ENCODE measurements at regions not wholly inside any gene's neighbourhood (a gene's known extent, or its start where the extent isn't known, plus 50 kb on each side); places are given as distances from the start of the nearest gene placed in this dataset.

- Mint-ChIP-seq H3K4me1 (ENCODE audit: unreplicated experiment) (peaks cover 7% of the 10 kb centered on the region), H3K4me3 (no peak overlapping the region), H3K27ac (no peak overlapping the region), H3K27me3 (peaks cover 4% of the 10 kb centered on the region), H3K9me3 (peaks cover 10% of the 10 kb centered on the region), H3K36me3 (no peaks in the 10 kb centered on the region)
- no peak for TF ChIP-seq CTCF (conservative IDR thresholded peaks at IDR 0.05)
- no peak for DNase-seq (ENCODE audit: extremely low spot score, unreplicated experiment)
Observed at GRCh38 chr1:232876506-232877364, 71.5 kb downstream of the MAP10 start.

GRCh38 chr1:232877365-232878028, 72.3 kb downstream of the MAP10 start:
- TF ChIP-seq CTCF (conservative IDR thresholded peaks at IDR 0.05), result no peak
- no peak for DNase-seq (ENCODE audit: extremely low spot score, unreplicated experiment)
- peaks cover 7% of the 10 kb centered on the region for H3K4me1 Mint-ChIP-seq (ENCODE audit: unreplicated experiment)
- H3K27ac Mint-ChIP-seq, result no peak overlapping the region
- no peak overlapping the region for H3K4me3 Mint-ChIP-seq
- no peaks in the 10 kb centered on the region for H3K36me3 Mint-ChIP-seq
- H3K9me3 Mint-ChIP-seq, result peaks cover 10% of the 10 kb centered on the region
- peaks cover 4% of the 10 kb centered on the region for H3K27me3 Mint-ChIP-seq

GRCh38 chr1:232878086-232878485, 72.3 kb upstream of the NTPCR start:
- Mint-ChIP-seq H3K36me3 (no peaks in the 10 kb centered on the region), H3K4me1 (ENCODE audit: unreplicated experiment) (peaks cover 3% of the 10 kb centered on the region), H3K27me3 (peaks cover 4% of the 10 kb centered on the region), H3K27ac (no peak overlapping the region), H3K4me3 (no peak overlapping the region), H3K9me3 (peaks cover 10% of the 10 kb centered on the region)
- TF ChIP-seq CTCF (conservative IDR thresholded peaks at IDR 0.05), result no peak
- no peak for DNase-seq (ENCODE audit: extremely low spot score, unreplicated experiment)

- peaks cover under 1% of the 10 kb centered on the region for H3K27me3 Mint-ChIP-seq
- TF ChIP-seq CTCF (conservative IDR thresholded peaks at IDR 0.05), result peak; percentile 77
- no peaks in the 10 kb centered on the region for H3K36me3 Mint-ChIP-seq
- H3K27ac Mint-ChIP-seq, result no peak overlapping the region
- peaks cover 3% of the 10 kb centered on the region for H3K4me1 Mint-ChIP-seq (ENCODE audit: unreplicated experiment)
- peaks cover 6% of the 10 kb centered on the region for H3K9me3 Mint-ChIP-seq
- DNase-seq (ENCODE audit: extremely low spot score, unreplicated experiment), result no peak
- H3K4me3 Mint-ChIP-seq, result no peak overlapping the region
Observed at GRCh38 chr1:232880354-232880753, 70.1 kb upstream of the NTPCR start.

GRCh38 chr1:232883992-232884661, 66.3 kb upstream of the NTPCR start:
- no peaks in the 10 kb centered on the region for H3K36me3 Mint-ChIP-seq
- no peak overlapping the region for H3K4me3 Mint-ChIP-seq
- TF ChIP-seq CTCF (conservative IDR thresholded peaks at IDR 0.05), result no peak
- DNase-seq (ENCODE audit: extremely low spot score, unreplicated experiment), result no peak
- H3K4me1 Mint-ChIP-seq (ENCODE audit: unreplicated experiment), result no peaks in the 10 kb centered on the region
- H3K9me3 Mint-ChIP-seq, result no peaks in the 10 kb centered on the region
- peaks cover 4% of the 10 kb centered on the region for H3K27me3 Mint-ChIP-seq
- H3K27ac Mint-ChIP-seq, result no peak overlapping the region

All from type B pancreatic cell (in vitro differentiated cells).